RWPE2 (cell line): ENCODE measurements at regions not wholly inside any gene's neighbourhood (a gene's known extent, or its start where the extent isn't known, plus 50 kb on each side); places are given as distances from the start of the nearest gene placed in this dataset.

ENCODE experiments used
- ATAC-seq: fragments of 200-7000 bp; cut with Tn5 transposase; 3 replicates; pipeline ENCODE4 v1.9.1; 2021; ENCODE audit warnings: low read depth
- DNase-seq: peaks from one replicate; pipeline ENCODE4 v3.0.0-alpha.2; 2020; ENCODE audit warnings: low spot score
- H3K27ac ChIP-seq: fragments of 450-650 bp; 2 replicates; pipeline ENCODE4 v1.5.1; 2017; ENCODE audit warnings: mild to moderate bottlenecking; ENCODE audit not compliant: poor library complexity, severe bottlenecking
- H3K27me3 ChIP-seq: fragments of 250-450 bp; sonication (Bioruptor Pico); 2 replicates; pipeline ENCODE4 v1.5.1; 2021; ENCODE audit warnings: mild to moderate bottlenecking, moderate library complexity; ENCODE audit not compliant: insufficient read depth, poor library complexity, severe bottlenecking
- H3K36me3 ChIP-seq: fragments of 250-450 bp; sonication (Bioruptor Pico); 2 replicates; pipeline ENCODE4 v1.5.1; 2020; ENCODE audit warnings: low read depth, mild to moderate bottlenecking, moderate library complexity
- H3K4me1 ChIP-seq: fragments of 250-450 bp; sonication (Bioruptor Pico); 2 replicates; pipeline ENCODE4 v1.5.1; 2021; ENCODE audit warnings: mild to moderate bottlenecking, moderate library complexity; ENCODE audit not compliant: insufficient read depth, poor library complexity, severe bottlenecking
- H3K4me3 ChIP-seq: fragments of 250-450 bp; sonication (Bioruptor Pico); 2 replicates; pipeline ENCODE4 v1.5.1; 2021; ENCODE audit warnings: mild to moderate bottlenecking, moderate library complexity; ENCODE audit not compliant: severe bottlenecking
- H3K9me3 ChIP-seq: fragments of 250-450 bp; sonication (Bioruptor Pico); 2 replicates; pipeline ENCODE4 v1.5.1; 2021; ENCODE audit warnings: mild to moderate bottlenecking, moderate library complexity; ENCODE audit not compliant: severe bottlenecking
- CTCF ChIP-seq: fragments of 450-650 bp; IDR thresholded peaks from one replicate; pipeline ENCODE4 v1.5.1; 2017; ENCODE audit warnings: mild to moderate bottlenecking, moderate library complexity; ENCODE audit not compliant: poor library complexity, severe bottlenecking

GRCh38 chr1:41999884-42000283 is 81.2 kb upstream of the HIVEP3 start:
- DNase-seq (no peak), ATAC-seq (no peak)
- no peaks in the 10 kb centered on the region for H3K4me1 ChIP-seq
- H3K27ac ChIP-seq = no peak overlapping the region
- no peak for TF ChIP-seq CTCF
- no peaks in the 10 kb centered on the region for H3K9me3 ChIP-seq
- no peak overlapping the region for H3K4me3 ChIP-seq
- H3K27me3 ChIP-seq = no peaks in the 10 kb centered on the region
- H3K36me3 ChIP-seq = no peaks in the 10 kb centered on the region

- no peak for TF ChIP-seq CTCF
- no peak for ATAC-seq
- Histone ChIP-seq H3K4me3 (no peak overlapping the region), H3K27ac (no peak overlapping the region), H3K4me1 (no peaks in the 10 kb centered on the region), H3K36me3 (no peaks in the 10 kb centered on the region), H3K9me3 (no peaks in the 10 kb centered on the region), H3K27me3 (no peaks in the 10 kb centered on the region)
- DNase-seq = no peak
Measured at GRCh38 chr1:41998250-41998649, 79.5 kb upstream of the HIVEP3 start.

DNA sequence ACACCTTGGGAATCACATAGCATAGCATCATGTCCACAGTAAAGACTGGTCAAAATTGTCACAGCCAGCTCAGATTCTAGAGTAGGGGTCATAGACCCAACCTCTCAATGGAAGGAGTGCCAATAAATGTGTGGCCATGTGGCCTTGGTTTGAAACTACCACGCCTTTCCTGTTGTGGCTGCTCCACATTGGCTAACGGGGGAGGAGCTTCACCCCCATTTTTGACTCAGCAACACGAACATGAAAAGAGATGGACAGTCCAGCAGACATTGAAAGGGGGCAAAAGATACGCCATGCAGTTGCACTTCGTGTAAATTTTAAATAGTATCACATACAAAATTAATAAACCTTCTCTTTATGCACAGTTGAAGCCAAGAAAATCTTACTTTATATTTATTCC is 78.4 kb upstream of the HIVEP3 start:
- ATAC-seq = no peak
- no peaks in the 10 kb centered on the region for H3K27me3 ChIP-seq
- TF ChIP-seq CTCF = no peak
- no peak overlapping the region for H3K27ac ChIP-seq
- H3K36me3 ChIP-seq = no peaks in the 10 kb centered on the region
- no peak overlapping the region for H3K4me3 ChIP-seq
- H3K4me1 ChIP-seq = no peaks in the 10 kb centered on the region
- H3K9me3 ChIP-seq = no peaks in the 10 kb centered on the region
- no peak for DNase-seq

DNA sequence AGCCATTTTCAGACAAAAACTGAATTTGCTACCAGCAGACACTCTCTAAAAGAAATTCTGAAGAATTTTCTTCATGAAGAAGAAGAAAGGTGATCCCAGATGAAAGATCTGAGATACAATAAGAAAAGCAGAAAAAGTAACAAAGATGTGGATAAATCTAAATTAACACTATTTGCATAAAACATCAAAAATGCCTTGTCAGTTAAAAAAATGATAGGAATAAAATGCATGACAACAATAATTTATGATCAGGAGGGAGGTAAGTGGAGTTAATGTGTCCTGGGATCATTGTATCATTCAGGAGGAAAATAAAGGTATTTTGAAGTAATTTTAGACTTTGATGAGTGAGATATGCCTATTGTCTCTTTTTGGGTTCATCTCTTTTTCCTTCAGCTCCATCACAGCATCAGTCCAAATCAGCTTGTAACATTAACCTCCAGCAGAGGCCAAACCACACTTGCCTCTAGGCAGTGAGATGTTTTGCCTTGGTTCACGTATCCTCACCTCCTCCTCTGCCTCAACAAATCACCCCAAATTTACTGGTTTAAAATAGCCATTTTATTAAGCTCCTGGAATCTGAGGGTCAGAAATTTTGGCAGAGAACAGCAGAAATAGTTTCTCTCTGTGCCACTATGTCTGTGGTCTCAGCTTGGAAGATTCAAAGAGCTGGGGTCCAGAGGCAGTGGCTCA is 76.9 kb upstream of the HIVEP3 start:
- no peaks in the 10 kb centered on the region for H3K4me1 ChIP-seq
- ATAC-seq (no peak), DNase-seq (no peak)
- TF ChIP-seq CTCF = no peak
- no peaks in the 10 kb centered on the region for H3K36me3 ChIP-seq
- H3K4me3 ChIP-seq = no peak overlapping the region
- no peak overlapping the region for H3K27ac ChIP-seq
- H3K9me3 ChIP-seq = no peaks in the 10 kb centered on the region
- H3K27me3 ChIP-seq = no peaks in the 10 kb centered on the region

DNA sequence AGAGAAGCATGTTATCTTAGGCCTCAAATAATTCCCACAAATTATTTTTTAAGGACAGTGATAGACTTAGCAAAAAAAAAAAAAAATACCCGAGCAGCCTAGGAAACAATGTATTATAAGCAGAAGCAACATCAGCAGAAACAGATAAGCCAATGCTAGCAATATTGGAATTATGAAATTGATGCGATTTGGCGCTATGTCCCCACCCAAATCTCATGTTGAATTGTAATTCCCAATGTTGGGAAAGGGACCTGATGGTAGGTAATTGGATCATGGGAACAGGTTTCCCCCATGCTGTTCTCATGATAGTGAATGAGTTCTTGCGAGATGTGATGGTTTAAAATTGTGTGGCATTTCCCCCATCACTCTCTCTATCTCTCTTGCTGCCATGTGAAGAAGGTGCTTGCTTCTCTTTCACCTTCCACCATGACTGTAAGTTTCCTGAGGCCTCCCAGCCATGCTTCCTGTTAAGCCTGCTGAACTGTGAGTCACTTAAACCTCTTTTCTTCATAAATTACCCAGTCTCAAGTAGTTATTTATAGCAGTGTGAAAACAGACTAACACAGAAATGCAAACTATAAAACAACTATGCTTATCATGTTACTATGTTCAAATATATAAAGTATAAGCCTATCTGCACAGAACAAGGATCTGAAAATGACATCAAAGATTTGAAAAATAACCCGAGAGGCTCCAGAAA is 75.6 kb upstream of the HIVEP3 start:
- Histone ChIP-seq H3K27me3 (no peaks in the 10 kb centered on the region), H3K4me3 (no peak overlapping the region), H3K27ac (no peak overlapping the region), H3K4me1 (no peaks in the 10 kb centered on the region), H3K9me3 (no peaks in the 10 kb centered on the region), H3K36me3 (no peaks in the 10 kb centered on the region)
- ATAC-seq = no peak
- DNase-seq = no peak
- no peak for TF ChIP-seq CTCF
